ENCODE measurements at regions not wholly inside any gene's neighbourhood (a gene's known extent, or its start where the extent isn't known, plus 50 kb on each side); places are given as distances from the start of the nearest gene placed in this dataset.

GRCh38 chr16:5907544-5907943, 809.9 kb upstream of the EEF2KMT start:
- no peak for TF ChIP-seq CTCF (optimal IDR thresholded peaks at IDR 0.05 in 1 of 3, IDR thresholded peaks at IDR 0.05 in 1 of 3, conservative IDR thresholded peaks at IDR 0.05 in 1 of 3; ENCODE audit: extremely low read depth in 1 of 3, insufficient read depth in 2 of 3, low read length in 3 of 3)
- no peak for TF ChIP-seq EZH2 (IDR thresholded peaks at IDR 0.05; ENCODE audit: low read length)

Data from keratinocyte (primary cell).